Progenitor cell of endocrine pancreas (in vitro differentiated cells): ENCODE measurements at regions not wholly inside any gene's neighbourhood (a gene's known extent, or its start where the extent isn't known, plus 50 kb on each side); places are given as distances from the start of the nearest gene placed in this dataset.
"Not testable (repeated sequence)": the region's sequence is repeated elsewhere in the genome, so short reads cannot be mapped to it uniquely, and the experiment has no call there.

Experiments used
- DNase-seq: peaks from one replicate; pipeline ENCODE4 v3.0.0; 2021; ENCODE audit warnings: low spot score; ENCODE audit not compliant: unreplicated experiment
- H3K27ac Mint-ChIP-seq: 2 replicates; pipeline ENCODE4 v1.8.0; 2021; ENCODE audit warnings: mild to moderate bottlenecking, moderate library complexity, mixed read lengths
- H3K27me3 Mint-ChIP-seq: 2 replicates; pipeline ENCODE4 v1.8.0; 2021; ENCODE audit warnings: mixed read lengths
- H3K36me3 Mint-ChIP-seq: 2 replicates; pipeline ENCODE4 v1.8.0; 2022; ENCODE audit warnings: mixed read lengths; ENCODE audit not compliant: insufficient read depth
- H3K4me1 Mint-ChIP-seq: 2 replicates; pipeline ENCODE4 v1.8.0; 2021; ENCODE audit warnings: low read depth, mixed read lengths
- H3K4me3 Mint-ChIP-seq: 2 replicates; pipeline ENCODE4 v1.8.0; 2021; ENCODE audit warnings: low read depth, mild to moderate bottlenecking, moderate library complexity, mixed read lengths
- H3K9me3 Mint-ChIP-seq: 2 replicates; pipeline ENCODE4 v1.8.0; 2021; ENCODE audit warnings: low read depth, mixed read lengths
- TF ChIP-seq, protein P1 (sequence below): fragments of 200-600 bp; sonication (generic); IDR thresholded peaks from one replicate; pipeline ENCODE4 v1.5.0; 2021; ENCODE audit warnings: antibody characterized with exemption, mild to moderate bottlenecking; ENCODE audit not compliant: unreplicated experiment

DNA sequence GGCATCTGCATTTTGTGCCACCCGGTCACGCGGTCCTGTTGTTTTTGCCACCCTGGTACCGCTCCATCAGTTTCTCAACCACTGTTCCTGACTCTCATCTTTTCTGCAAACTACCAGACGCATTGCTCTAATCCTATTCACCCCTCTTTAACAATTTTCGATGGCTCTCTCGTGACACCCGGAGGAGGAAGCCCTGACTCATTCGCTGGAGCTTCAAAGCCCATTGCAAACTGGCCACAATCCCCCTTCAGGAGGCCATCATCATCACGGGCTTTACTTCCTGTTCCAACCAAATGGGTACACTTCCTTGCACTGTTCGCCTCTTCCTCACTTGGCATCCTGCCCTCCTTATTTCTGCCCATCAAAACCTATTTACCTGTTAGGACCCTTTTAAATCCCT lies 155.3 kb downstream of the RGS9 start:
- Mint-ChIP-seq H3K4me1 (peaks cover 5% of the 10 kb centered on the region), H3K27me3 (peaks cover 17% of the 10 kb centered on the region), H3K4me3 (no peak overlapping the region), H3K27ac (no peak overlapping the region), H3K36me3 (no peaks in the 10 kb centered on the region), H3K9me3 (no peaks in the 10 kb centered on the region)
- no peak for DNase-seq
- TF ChIP-seq, protein P1, sequence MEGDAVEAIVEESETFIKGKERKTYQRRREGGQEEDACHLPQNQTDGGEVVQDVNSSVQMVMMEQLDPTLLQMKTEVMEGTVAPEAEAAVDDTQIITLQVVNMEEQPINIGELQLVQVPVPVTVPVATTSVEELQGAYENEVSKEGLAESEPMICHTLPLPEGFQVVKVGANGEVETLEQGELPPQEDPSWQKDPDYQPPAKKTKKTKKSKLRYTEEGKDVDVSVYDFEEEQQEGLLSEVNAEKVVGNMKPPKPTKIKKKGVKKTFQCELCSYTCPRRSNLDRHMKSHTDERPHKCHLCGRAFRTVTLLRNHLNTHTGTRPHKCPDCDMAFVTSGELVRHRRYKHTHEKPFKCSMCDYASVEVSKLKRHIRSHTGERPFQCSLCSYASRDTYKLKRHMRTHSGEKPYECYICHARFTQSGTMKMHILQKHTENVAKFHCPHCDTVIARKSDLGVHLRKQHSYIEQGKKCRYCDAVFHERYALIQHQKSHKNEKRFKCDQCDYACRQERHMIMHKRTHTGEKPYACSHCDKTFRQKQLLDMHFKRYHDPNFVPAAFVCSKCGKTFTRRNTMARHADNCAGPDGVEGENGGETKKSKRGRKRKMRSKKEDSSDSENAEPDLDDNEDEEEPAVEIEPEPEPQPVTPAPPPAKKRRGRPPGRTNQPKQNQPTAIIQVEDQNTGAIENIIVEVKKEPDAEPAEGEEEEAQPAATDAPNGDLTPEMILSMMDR = no peak

GRCh38 chr17:65291301-65291700 lies 154.1 kb downstream of the RGS9 start:
- H3K27ac Mint-ChIP-seq, H3K9me3 Mint-ChIP-seq, DNase-seq, H3K4me3 Mint-ChIP-seq, H3K36me3 Mint-ChIP-seq, H3K4me1 Mint-ChIP-seq: not testable (repeated sequence)
- H3K27me3 Mint-ChIP-seq = peaks cover 17% of the 10 kb centered on the region

DNA sequence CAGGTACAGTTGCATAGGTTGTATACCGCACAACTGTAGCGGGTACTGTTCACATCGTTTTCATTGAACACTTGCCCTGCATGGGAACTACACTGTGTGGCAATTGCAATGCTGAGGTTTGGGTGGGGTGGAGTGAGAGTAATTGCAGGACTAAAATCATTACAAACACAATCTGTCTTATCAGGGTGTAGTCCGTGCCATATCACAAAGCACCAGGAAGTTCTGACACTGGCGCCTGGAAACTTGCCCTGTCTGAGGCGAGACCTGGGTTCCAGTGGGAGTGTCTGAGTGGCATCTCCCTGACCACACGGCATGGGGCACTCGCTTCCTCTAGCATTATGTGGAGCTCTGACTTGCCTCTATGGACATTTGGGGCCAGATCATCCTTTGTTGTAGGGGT lies 153.4 kb downstream of the RGS9 start:
- no peak overlapping the region for H3K4me3 Mint-ChIP-seq
- no peaks in the 10 kb centered on the region for H3K36me3 Mint-ChIP-seq
- peaks cover 17% of the 10 kb centered on the region for H3K27me3 Mint-ChIP-seq
- H3K27ac Mint-ChIP-seq = no peak overlapping the region
- no peak for DNase-seq
- TF ChIP-seq, protein P1 = no peak
- H3K9me3 Mint-ChIP-seq = no peaks in the 10 kb centered on the region
- H3K4me1 Mint-ChIP-seq = peaks cover 5% of the 10 kb centered on the region

- Mint-ChIP-seq H3K27ac (no peak overlapping the region), H3K4me3 (no peak overlapping the region), H3K36me3 (no peaks in the 10 kb centered on the region)
These were observed 152.9 kb downstream of the RGS9 start for GRCh38 chr17:65290056-65290455.

DNA sequence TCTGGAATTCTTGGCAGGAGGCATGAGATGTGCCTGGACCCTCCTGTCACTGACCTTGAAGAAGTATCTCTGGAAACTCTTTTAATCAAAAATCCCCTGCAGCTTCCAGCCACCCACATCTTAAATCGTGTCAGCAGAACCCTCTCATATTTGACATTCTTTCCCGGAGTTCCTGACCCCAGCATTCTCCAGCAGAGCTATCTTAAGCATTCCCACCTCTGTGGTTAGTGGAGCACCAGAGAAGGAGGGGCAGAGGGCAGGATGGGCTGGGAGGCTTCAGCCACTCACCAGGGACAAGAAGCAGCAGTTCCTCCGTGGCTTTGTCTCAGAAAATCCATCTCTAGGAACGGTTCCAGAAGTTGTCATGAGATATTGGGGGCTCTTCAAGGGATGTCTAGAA lies 149.9 kb downstream of the RGS9 start:
- TF ChIP-seq, protein P1 = no peak
- Mint-ChIP-seq H3K27ac (no peak overlapping the region), H3K27me3 (no peaks in the 10 kb centered on the region), H3K4me1 (peaks cover 3% of the 10 kb centered on the region), H3K36me3 (no peaks in the 10 kb centered on the region), H3K4me3 (no peak overlapping the region), H3K9me3 (peaks cover 2% of the 10 kb centered on the region)
- DNase-seq = no peak

More at GRCh38 chr17:65290056-65290455, 152.9 kb downstream of the RGS9 start:
- Mint-ChIP-seq H3K27me3 (peaks cover 17% of the 10 kb centered on the region), H3K4me1 (peaks cover 5% of the 10 kb centered on the region), H3K9me3 (peaks cover under 1% of the 10 kb centered on the region)
- no peak for DNase-seq
- TF ChIP-seq, protein P1 = no peak

DNA sequence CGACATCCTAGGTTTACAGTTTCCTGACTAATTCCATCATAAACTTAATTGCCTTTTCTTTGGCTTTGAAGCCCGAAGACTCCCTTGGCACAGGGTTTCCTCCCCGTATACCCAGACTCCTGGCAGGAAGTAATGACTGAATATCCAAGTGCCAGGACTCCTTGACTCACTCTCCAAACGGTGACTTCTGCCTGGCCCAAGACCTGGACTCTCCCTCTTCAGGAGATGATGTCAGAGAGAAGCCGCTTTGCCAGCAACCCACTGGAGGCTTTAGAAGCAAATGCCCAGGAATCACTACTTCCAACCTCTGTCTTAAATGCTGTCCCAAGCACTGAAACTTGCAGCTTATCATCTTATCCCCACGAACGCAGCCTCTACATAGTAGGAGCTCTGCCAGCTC lies 146.5 kb downstream of the RGS9 start:
- H3K4me3 Mint-ChIP-seq = no peak overlapping the region
- no peaks in the 10 kb centered on the region for H3K4me1 Mint-ChIP-seq
- no peaks in the 10 kb centered on the region for H3K27me3 Mint-ChIP-seq
- DNase-seq = no peak
- no peaks in the 10 kb centered on the region for H3K36me3 Mint-ChIP-seq
- TF ChIP-seq, protein P1 = no peak
- peaks cover 2% of the 10 kb centered on the region for H3K9me3 Mint-ChIP-seq
- H3K27ac Mint-ChIP-seq = no peak overlapping the region
